ENCODE measurements at regions not wholly inside any gene's neighbourhood (a gene's known extent, or its start where the extent isn't known, plus 50 kb on each side); places are given as distances from the start of the nearest gene placed in this dataset.
"Not testable (repeated sequence)": the region's sequence is repeated elsewhere in the genome, so short reads cannot be mapped to it uniquely, and the experiment has no call there.

- no peak for DNase-seq
These were observed 169.6 kb upstream of the CDIN1 start for GRCh38 chr15:36409819-36410218.

- DNase-seq, result no peak
These were observed 164.8 kb upstream of the CDIN1 start for GRCh38 chr15:36414670-36415069.

- no peak for DNase-seq
These were observed 163.8 kb upstream of the CDIN1 start for GRCh38 chr15:36415643-36416042.

- DNase-seq, result no peak
These were observed 156.8 kb upstream of the CDIN1 start for GRCh38 chr15:36422631-36423030.

- no peak for DNase-seq
These were observed 152.7 kb upstream of the CDIN1 start for GRCh38 chr15:36426691-36427090.

GRCh38 chr15:36428102-36428845 lies 151.2 kb upstream of the CDIN1 start:
- DNase-seq, result no peak

GRCh38 chr15:36429707-36430106 lies 149.7 kb upstream of the CDIN1 start:
- no peak for DNase-seq

GRCh38 chr15:36430280-36430679 lies 149.1 kb upstream of the CDIN1 start:
- no peak for DNase-seq

- no peak for DNase-seq
These were observed 148.6 kb upstream of the CDIN1 start for GRCh38 chr15:36430726-36431265.

GRCh38 chr15:36432161-36432560 lies 147.3 kb upstream of the CDIN1 start:
- no peak for DNase-seq

GRCh38 chr15:36434177-36434576 lies 145.2 kb upstream of the CDIN1 start:
- DNase-seq, result no peak

GRCh38 chr15:36438499-36438898 lies 140.9 kb upstream of the CDIN1 start:
- DNase-seq, result no peak

- DNase-seq, result no peak
These were observed 132.1 kb upstream of the CDIN1 start for GRCh38 chr15:36447373-36447772.

- no peak for DNase-seq
These were observed 131.0 kb upstream of the CDIN1 start for GRCh38 chr15:36448418-36448817.

- DNase-seq, result no peak
These were observed 130.3 kb upstream of the CDIN1 start for GRCh38 chr15:36449084-36449661.

GRCh38 chr15:36449662-36450145 lies 129.7 kb upstream of the CDIN1 start:
- no peak for DNase-seq

- not testable (repeated sequence) for DNase-seq
These were observed 125.2 kb upstream of the CDIN1 start for GRCh38 chr15:36454244-36454643.

- no peak for DNase-seq
These were observed 121.0 kb upstream of the CDIN1 start for GRCh38 chr15:36458411-36458810.

GRCh38 chr15:36465304-36465703 lies 114.1 kb upstream of the CDIN1 start:
- no peak for DNase-seq

- DNase-seq, result no peak
These were observed 110.7 kb upstream of the CDIN1 start for GRCh38 chr15:36468746-36469145.

GRCh38 chr15:36469311-36469966 lies 110.0 kb upstream of the CDIN1 start:
- DNase-seq, result no peak

GRCh38 chr15:36472672-36473071 lies 106.8 kb upstream of the CDIN1 start:
- no peak for DNase-seq

GRCh38 chr15:36478561-36478960 lies 100.9 kb upstream of the CDIN1 start:
- DNase-seq, result no peak
